ENCODE measurements at regions not wholly inside any gene's neighbourhood (a gene's known extent, or its start where the extent isn't known, plus 50 kb on each side); places are given as distances from the start of the nearest gene placed in this dataset.

GRCh38 chr6:21712213-21712612 lies 118.7 kb downstream of the SOX4 start:
- H2AFZ ChIP-seq (ENCODE audit: control insufficient read depth, low read length), result no peak overlapping the region
- H4K20me1 ChIP-seq (ENCODE audit: control insufficient read depth, extremely low read depth, insufficient read depth, low read length), result no peaks in the 10 kb centered on the region
- no peaks in the 10 kb centered on the region for H3K9me3 ChIP-seq (ENCODE audit: control insufficient read depth, low read depth, low read length)
- dilution Hi-C loops (cut with MboI; ENCODE audit: extremely low pct_ligation_motif_present, low sequenced_read_pairs), result no loop called here
- FAIRE-seq (no peak), DNase-seq (ENCODE audit: low read depth, low spot score) (no peak)
- no peak overlapping the region for H3K4me3 ChIP-seq (ENCODE audit: control insufficient read depth in 2 of 3, extremely low read depth in 1 of 3, insufficient read depth in 2 of 3, low read depth in 1 of 3, low read length in 3 of 3)
- no peak overlapping the region for H3K27ac ChIP-seq (ENCODE audit: control insufficient read depth, insufficient read depth, low read length)
- no peak overlapping the region for H3K9ac ChIP-seq (ENCODE audit: control insufficient read depth, extremely low read depth, insufficient read depth, low read length)
- H3K79me2 ChIP-seq (ENCODE audit: control insufficient read depth, insufficient read depth, low read length), result no peaks in the 10 kb centered on the region
- no peaks in the 10 kb centered on the region for H3K9me1 ChIP-seq (ENCODE audit: control insufficient read depth, extremely low read depth, insufficient read depth, low read length)
- no peak overlapping the region for H3K4me2 ChIP-seq (ENCODE audit: control insufficient read depth, extremely low read depth, insufficient read depth, low read depth, low read length)
- H3K4me1 ChIP-seq (ENCODE audit: control insufficient read depth, extremely low read depth, insufficient read depth, low read length), result no peaks in the 10 kb centered on the region
- TF ChIP-seq EZH2 (IDR thresholded peaks at IDR 0.05; ENCODE audit: low read length), result no peak
- TF ChIP-seq, protein P1, sequence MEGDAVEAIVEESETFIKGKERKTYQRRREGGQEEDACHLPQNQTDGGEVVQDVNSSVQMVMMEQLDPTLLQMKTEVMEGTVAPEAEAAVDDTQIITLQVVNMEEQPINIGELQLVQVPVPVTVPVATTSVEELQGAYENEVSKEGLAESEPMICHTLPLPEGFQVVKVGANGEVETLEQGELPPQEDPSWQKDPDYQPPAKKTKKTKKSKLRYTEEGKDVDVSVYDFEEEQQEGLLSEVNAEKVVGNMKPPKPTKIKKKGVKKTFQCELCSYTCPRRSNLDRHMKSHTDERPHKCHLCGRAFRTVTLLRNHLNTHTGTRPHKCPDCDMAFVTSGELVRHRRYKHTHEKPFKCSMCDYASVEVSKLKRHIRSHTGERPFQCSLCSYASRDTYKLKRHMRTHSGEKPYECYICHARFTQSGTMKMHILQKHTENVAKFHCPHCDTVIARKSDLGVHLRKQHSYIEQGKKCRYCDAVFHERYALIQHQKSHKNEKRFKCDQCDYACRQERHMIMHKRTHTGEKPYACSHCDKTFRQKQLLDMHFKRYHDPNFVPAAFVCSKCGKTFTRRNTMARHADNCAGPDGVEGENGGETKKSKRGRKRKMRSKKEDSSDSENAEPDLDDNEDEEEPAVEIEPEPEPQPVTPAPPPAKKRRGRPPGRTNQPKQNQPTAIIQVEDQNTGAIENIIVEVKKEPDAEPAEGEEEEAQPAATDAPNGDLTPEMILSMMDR (optimal IDR thresholded peaks at IDR 0.05 in 1 of 3, IDR thresholded peaks at IDR 0.05 in 1 of 3, conservative IDR thresholded peaks at IDR 0.05 in 1 of 3; ENCODE audit: extremely low read depth in 1 of 3, insufficient read depth in 2 of 3, low read length in 3 of 3), result no peak
- H3K36me3 ChIP-seq (ENCODE audit: control insufficient read depth in 2 of 2, extremely low read depth in 1 of 2, insufficient read depth in 2 of 2, low read length in 2 of 2), result no peaks in the 10 kb centered on the region
- no peaks in the 10 kb centered on the region for H3K27me3 ChIP-seq (ENCODE audit: control insufficient read depth, extremely low read depth, insufficient read depth, low read length)

GRCh38 chr6:21713481-21713880 lies 119.9 kb downstream of the SOX4 start:
- H3K4me1 ChIP-seq (ENCODE audit: control insufficient read depth, extremely low read depth, insufficient read depth, low read length), result no peaks in the 10 kb centered on the region
- no peak overlapping the region for H3K4me2 ChIP-seq (ENCODE audit: control insufficient read depth, extremely low read depth, insufficient read depth, low read depth, low read length)
- no peak for TF ChIP-seq EZH2 (IDR thresholded peaks at IDR 0.05; ENCODE audit: low read length)
- TF ChIP-seq, protein P1 (optimal IDR thresholded peaks at IDR 0.05 in 1 of 3, IDR thresholded peaks at IDR 0.05 in 1 of 3, conservative IDR thresholded peaks at IDR 0.05 in 1 of 3; ENCODE audit: extremely low read depth in 1 of 3, insufficient read depth in 2 of 3, low read length in 3 of 3), result no peak
- no peaks in the 10 kb centered on the region for H4K20me1 ChIP-seq (ENCODE audit: control insufficient read depth, extremely low read depth, insufficient read depth, low read length)
- H3K9me1 ChIP-seq (ENCODE audit: control insufficient read depth, extremely low read depth, insufficient read depth, low read length), result no peaks in the 10 kb centered on the region
- H2AFZ ChIP-seq (ENCODE audit: control insufficient read depth, low read length), result no peak overlapping the region
- H3K27ac ChIP-seq (ENCODE audit: control insufficient read depth, insufficient read depth, low read length), result no peak overlapping the region
- H3K27me3 ChIP-seq (ENCODE audit: control insufficient read depth, extremely low read depth, insufficient read depth, low read length), result no peaks in the 10 kb centered on the region
- DNase-seq (ENCODE audit: low read depth, low spot score), result no peak
- FAIRE-seq, result no peak
- no peak overlapping the region for H3K4me3 ChIP-seq (ENCODE audit: control insufficient read depth in 2 of 3, extremely low read depth in 1 of 3, insufficient read depth in 2 of 3, low read depth in 1 of 3, low read length in 3 of 3)
- H3K79me2 ChIP-seq (ENCODE audit: control insufficient read depth, insufficient read depth, low read length), result no peaks in the 10 kb centered on the region
- H3K9me3 ChIP-seq (ENCODE audit: control insufficient read depth, low read depth, low read length), result no peaks in the 10 kb centered on the region
- no peak overlapping the region for H3K9ac ChIP-seq (ENCODE audit: control insufficient read depth, extremely low read depth, insufficient read depth, low read length)
- dilution Hi-C loops (cut with MboI; ENCODE audit: extremely low pct_ligation_motif_present, low sequenced_read_pairs), result no loop called here
- H3K36me3 ChIP-seq (ENCODE audit: control insufficient read depth in 2 of 2, extremely low read depth in 1 of 2, insufficient read depth in 2 of 2, low read length in 2 of 2), result no peaks in the 10 kb centered on the region

Measured in keratinocyte (primary cell).